OCI-LY7 (cell line): ENCODE measurements at regions not wholly inside any gene's neighbourhood (a gene's known extent, or its start where the extent isn't known, plus 50 kb on each side); places are given as distances from the start of the nearest gene placed in this dataset.

Source experiments
- EZH2phosphoT487 ChIP-seq: fragments of 200-600 bp; sonication (generic); IDR thresholded peaks from 2 replicates; pipeline ENCODE4 v1.6.1; 2018; ENCODE audit warnings: low read depth, borderline replicate concordance, mild to moderate bottlenecking, mixed run types, antibody characterized with exemption, low read length, moderate library complexity, mixed read lengths
- TF ChIP-seq, protein P1 (sequence below): fragments of 200-600 bp; sonication (generic); conservative IDR thresholded peaks from 2 replicates; pipeline ENCODE4 v1.5.1; 2014; ENCODE audit warnings: mild to moderate bottlenecking, antibody characterized with exemption, low read length, moderate library complexity, mixed read lengths

- no peak for TF ChIP-seq EZH2phosphoT487
- TF ChIP-seq, protein P1, sequence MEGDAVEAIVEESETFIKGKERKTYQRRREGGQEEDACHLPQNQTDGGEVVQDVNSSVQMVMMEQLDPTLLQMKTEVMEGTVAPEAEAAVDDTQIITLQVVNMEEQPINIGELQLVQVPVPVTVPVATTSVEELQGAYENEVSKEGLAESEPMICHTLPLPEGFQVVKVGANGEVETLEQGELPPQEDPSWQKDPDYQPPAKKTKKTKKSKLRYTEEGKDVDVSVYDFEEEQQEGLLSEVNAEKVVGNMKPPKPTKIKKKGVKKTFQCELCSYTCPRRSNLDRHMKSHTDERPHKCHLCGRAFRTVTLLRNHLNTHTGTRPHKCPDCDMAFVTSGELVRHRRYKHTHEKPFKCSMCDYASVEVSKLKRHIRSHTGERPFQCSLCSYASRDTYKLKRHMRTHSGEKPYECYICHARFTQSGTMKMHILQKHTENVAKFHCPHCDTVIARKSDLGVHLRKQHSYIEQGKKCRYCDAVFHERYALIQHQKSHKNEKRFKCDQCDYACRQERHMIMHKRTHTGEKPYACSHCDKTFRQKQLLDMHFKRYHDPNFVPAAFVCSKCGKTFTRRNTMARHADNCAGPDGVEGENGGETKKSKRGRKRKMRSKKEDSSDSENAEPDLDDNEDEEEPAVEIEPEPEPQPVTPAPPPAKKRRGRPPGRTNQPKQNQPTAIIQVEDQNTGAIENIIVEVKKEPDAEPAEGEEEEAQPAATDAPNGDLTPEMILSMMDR, result no peak
These were observed 620.6 kb downstream of the SOX6 start for GRCh38 chr11:15735706-15736105.
